ENCODE measurements at regions not wholly inside any gene's neighbourhood (a gene's known extent, or its start where the extent isn't known, plus 50 kb on each side); places are given as distances from the start of the nearest gene placed in this dataset.
"Not testable (repeated sequence)": the region's sequence is repeated elsewhere in the genome, so short reads cannot be mapped to it uniquely, and the experiment has no call there.

DNA sequence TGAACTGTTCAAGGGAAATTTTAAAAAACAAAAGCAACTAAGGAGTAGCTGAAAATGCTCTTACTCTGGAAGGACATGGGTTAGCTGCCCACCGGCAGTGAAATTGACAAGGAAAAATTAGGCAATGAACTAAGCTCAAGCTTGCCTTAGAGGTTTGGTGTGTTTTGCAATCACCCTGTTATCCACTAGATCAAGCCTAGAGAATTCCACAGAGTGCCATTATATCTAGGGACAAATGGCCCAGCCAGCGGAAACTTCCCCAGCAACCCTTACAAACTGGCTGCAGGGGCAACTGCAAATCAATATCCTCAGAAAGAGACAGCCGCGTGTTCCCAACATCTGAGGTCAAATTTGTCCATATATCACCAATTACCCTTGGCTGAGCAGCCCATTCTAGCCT is 258.2 kb downstream of the SP3 start:
- no peak overlapping the region for H3K4me3 ChIP-seq (ENCODE audit: low read length in 2 of 2)
- H3K9me3 ChIP-seq (ENCODE audit: control insufficient read depth in 2 of 2, low read length in 2 of 2): no peaks in the 10 kb centered on the region
- H3K4me1 ChIP-seq (ENCODE audit: control insufficient read depth in 2 of 2, insufficient read depth in 2 of 2, low read length in 2 of 2): no peaks in the 10 kb centered on the region
- H3K9ac ChIP-seq (ENCODE audit: low read depth in 1 of 2, low read length in 2 of 2): no peak overlapping the region
- H3K36me3 ChIP-seq (ENCODE audit: control insufficient read depth in 2 of 2, insufficient read depth in 2 of 2, low read length in 2 of 2): no peaks in the 10 kb centered on the region
- H3K27ac ChIP-seq (ENCODE audit: low read depth in 2 of 2, low read length in 2 of 2): no peak overlapping the region
- H3K27me3 ChIP-seq (ENCODE audit: control insufficient read depth in 2 of 2, insufficient read depth in 2 of 2, low read length in 2 of 2): no peaks in the 10 kb centered on the region

GRCh38 chr2:173708806-173709205 is 256.4 kb downstream of the SP3 start:
- Histone ChIP-seq H3K27ac (ENCODE audit: low read depth in 2 of 2, low read length in 2 of 2) (no peak overlapping the region), H3K36me3 (ENCODE audit: control insufficient read depth in 2 of 2, insufficient read depth in 2 of 2, low read length in 2 of 2) (no peaks in the 10 kb centered on the region), H3K4me3 (ENCODE audit: low read length in 2 of 2) (no peak overlapping the region), H3K9me3 (ENCODE audit: control insufficient read depth in 2 of 2, low read length in 2 of 2) (no peaks in the 10 kb centered on the region), H3K27me3 (ENCODE audit: control insufficient read depth in 2 of 2, insufficient read depth in 2 of 2, low read length in 2 of 2) (no peaks in the 10 kb centered on the region), H3K4me1 (ENCODE audit: control insufficient read depth in 2 of 2, insufficient read depth in 2 of 2, low read length in 2 of 2) (no peaks in the 10 kb centered on the region), H3K9ac (ENCODE audit: low read depth in 1 of 2, low read length in 2 of 2) (no peak overlapping the region)

DNA sequence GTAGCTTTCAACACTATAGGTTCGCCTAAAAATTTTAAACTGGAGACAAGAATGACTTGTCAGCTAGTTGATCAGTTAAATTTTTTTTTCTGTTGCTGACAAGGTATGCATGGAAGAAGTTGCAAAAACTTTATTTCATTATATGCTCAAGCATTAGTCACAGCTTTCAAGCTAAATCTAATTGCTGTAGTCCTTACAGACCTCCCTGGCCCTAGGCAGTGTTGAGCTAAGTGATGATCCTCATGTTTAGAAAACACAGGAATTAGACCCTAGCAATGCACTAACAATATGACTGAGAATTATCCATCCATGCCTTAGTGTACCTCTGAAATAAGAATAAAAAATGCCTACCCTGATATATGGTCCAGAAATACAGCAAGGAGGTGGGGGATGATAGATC is 253.4 kb downstream of the SP3 start:
- H3K27me3 ChIP-seq (ENCODE audit: control insufficient read depth in 2 of 2, insufficient read depth in 2 of 2, low read length in 2 of 2): no peaks in the 10 kb centered on the region
- H3K27ac ChIP-seq (ENCODE audit: low read depth in 2 of 2, low read length in 2 of 2): no peak overlapping the region
- H3K9ac ChIP-seq (ENCODE audit: low read depth in 1 of 2, low read length in 2 of 2): no peak overlapping the region
- H3K4me3 ChIP-seq (ENCODE audit: low read length in 2 of 2): no peak overlapping the region
- no peaks in the 10 kb centered on the region for H3K4me1 ChIP-seq (ENCODE audit: control insufficient read depth in 2 of 2, insufficient read depth in 2 of 2, low read length in 2 of 2)
- H3K36me3 ChIP-seq (ENCODE audit: control insufficient read depth in 2 of 2, insufficient read depth in 2 of 2, low read length in 2 of 2): no peaks in the 10 kb centered on the region
- H3K9me3 ChIP-seq (ENCODE audit: control insufficient read depth in 2 of 2, low read length in 2 of 2): no peaks in the 10 kb centered on the region

DNA sequence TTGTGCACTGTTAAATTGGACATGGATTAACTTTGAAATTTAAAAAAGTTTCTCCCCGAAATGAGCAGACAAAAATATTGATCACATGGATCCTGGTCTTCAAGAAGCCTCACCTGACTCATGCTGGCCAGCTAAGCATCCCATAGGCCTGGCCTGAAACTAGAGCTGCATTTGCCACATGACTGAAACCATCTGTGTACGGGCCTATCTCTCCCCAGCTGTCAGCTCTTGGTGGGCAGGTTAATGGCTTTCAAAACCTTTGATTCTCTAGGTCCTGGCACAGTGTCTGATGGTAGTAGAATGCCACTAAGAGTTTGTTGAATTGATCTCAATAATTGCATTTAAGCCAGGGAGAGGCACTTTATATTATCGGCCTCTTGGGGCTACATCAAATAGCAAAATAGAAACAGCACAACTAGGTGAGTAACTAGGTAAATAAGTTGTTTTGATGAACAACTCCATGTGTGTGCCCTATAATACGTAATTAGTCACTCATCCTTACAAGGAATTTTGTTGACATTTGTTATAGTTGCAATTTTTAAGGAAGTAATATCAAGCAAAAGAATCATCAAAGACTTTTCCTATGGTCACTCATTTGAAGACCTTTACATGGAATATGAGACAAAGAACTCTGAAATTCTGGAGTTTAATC is 251.1 kb downstream of the SP3 start:
- Histone ChIP-seq H3K36me3 (ENCODE audit: control insufficient read depth in 2 of 2, insufficient read depth in 2 of 2, low read length in 2 of 2) (no peaks in the 10 kb centered on the region), H3K27ac (ENCODE audit: low read depth in 2 of 2, low read length in 2 of 2) (no peak overlapping the region), H3K4me3 (ENCODE audit: low read length in 2 of 2) (no peak overlapping the region), H3K27me3 (ENCODE audit: control insufficient read depth in 2 of 2, insufficient read depth in 2 of 2, low read length in 2 of 2) (no peaks in the 10 kb centered on the region), H3K9me3 (ENCODE audit: control insufficient read depth in 2 of 2, low read length in 2 of 2) (no peaks in the 10 kb centered on the region), H3K9ac (ENCODE audit: low read depth in 1 of 2, low read length in 2 of 2) (no peak overlapping the region), H3K4me1 (ENCODE audit: control insufficient read depth in 2 of 2, insufficient read depth in 2 of 2, low read length in 2 of 2) (no peaks in the 10 kb centered on the region)

DNA sequence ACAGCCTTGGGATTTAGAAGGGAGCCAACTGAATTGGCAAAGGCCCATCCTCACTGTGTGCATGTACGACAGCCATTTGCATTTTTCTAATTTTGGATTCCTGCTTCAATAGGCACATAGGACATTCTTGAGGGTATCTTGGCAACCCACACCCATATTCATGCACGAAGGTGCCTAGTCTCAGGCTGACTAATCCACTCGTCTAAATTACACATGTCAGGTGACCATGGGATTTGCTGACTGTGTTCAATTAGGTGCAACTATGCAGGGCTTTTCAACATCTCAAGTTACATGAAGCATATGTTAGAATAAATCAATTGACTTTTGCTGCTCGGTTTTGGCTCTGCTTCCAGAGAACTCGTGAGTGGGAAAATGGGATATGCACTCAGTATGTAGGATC is 249.7 kb downstream of the SP3 start:
- Histone ChIP-seq H3K9ac (ENCODE audit: low read depth in 1 of 2, low read length in 2 of 2) (no peak overlapping the region), H3K4me1 (ENCODE audit: control insufficient read depth in 2 of 2, insufficient read depth in 2 of 2, low read length in 2 of 2) (no peaks in the 10 kb centered on the region), H3K9me3 (ENCODE audit: control insufficient read depth in 2 of 2, low read length in 2 of 2) (no peaks in the 10 kb centered on the region), H3K36me3 (ENCODE audit: control insufficient read depth in 2 of 2, insufficient read depth in 2 of 2, low read length in 2 of 2) (no peaks in the 10 kb centered on the region), H3K4me3 (ENCODE audit: low read length in 2 of 2) (no peak overlapping the region), H3K27me3 (ENCODE audit: control insufficient read depth in 2 of 2, insufficient read depth in 2 of 2, low read length in 2 of 2) (no peaks in the 10 kb centered on the region), H3K27ac (ENCODE audit: low read depth in 2 of 2, low read length in 2 of 2) (no peak overlapping the region)

DNA sequence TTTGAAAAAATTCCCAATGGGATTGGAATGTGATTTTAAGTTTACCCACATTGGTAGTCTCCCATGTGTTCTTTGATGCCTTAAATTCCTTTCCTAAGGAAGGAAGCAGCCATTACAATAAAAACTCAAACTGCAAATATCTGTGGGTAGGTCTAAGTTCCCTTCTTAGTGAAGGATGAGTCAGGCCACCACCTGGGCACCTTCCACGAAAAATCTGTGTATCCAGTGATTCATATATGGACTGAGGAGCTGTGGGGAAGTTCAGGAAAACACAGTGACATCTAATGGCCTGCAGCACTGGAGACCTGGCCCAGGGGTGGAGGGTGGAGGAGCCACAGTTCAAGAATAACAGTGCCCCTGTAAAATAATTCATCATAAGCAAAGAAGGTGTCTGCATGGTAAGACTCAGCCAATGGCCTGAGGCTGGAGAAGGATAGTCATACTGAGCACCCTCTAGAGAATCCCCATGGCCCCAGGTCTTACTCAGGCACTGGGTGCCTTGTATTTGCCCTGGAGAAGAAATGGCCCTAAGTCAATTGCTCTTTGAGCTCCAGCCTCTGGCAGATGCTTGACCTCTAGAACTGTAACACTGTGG is 248.6 kb downstream of the SP3 start:
- Histone ChIP-seq H3K27ac (ENCODE audit: low read depth in 2 of 2, low read length in 2 of 2) (no peak overlapping the region), H3K4me1 (ENCODE audit: control insufficient read depth in 2 of 2, insufficient read depth in 2 of 2, low read length in 2 of 2) (no peaks in the 10 kb centered on the region), H3K9me3 (ENCODE audit: control insufficient read depth in 2 of 2, low read length in 2 of 2) (no peaks in the 10 kb centered on the region), H3K9ac (ENCODE audit: low read depth in 1 of 2, low read length in 2 of 2) (no peak overlapping the region), H3K27me3 (ENCODE audit: control insufficient read depth in 2 of 2, insufficient read depth in 2 of 2, low read length in 2 of 2) (no peaks in the 10 kb centered on the region), H3K4me3 (ENCODE audit: low read length in 2 of 2) (no peak overlapping the region), H3K36me3 (ENCODE audit: control insufficient read depth in 2 of 2, insufficient read depth in 2 of 2, low read length in 2 of 2) (no peaks in the 10 kb centered on the region)

GRCh38 chr2:173719471-173719870 is 245.7 kb downstream of the SP3 start:
- Histone ChIP-seq H3K9me3 (ENCODE audit: control insufficient read depth in 2 of 2, low read length in 2 of 2) (no peaks in the 10 kb centered on the region), H3K36me3 (ENCODE audit: control insufficient read depth in 2 of 2, insufficient read depth in 2 of 2, low read length in 2 of 2) (no peaks in the 10 kb centered on the region), H3K27ac (ENCODE audit: low read depth in 2 of 2, low read length in 2 of 2) (no peak overlapping the region), H3K27me3 (ENCODE audit: control insufficient read depth in 2 of 2, insufficient read depth in 2 of 2, low read length in 2 of 2) (no peaks in the 10 kb centered on the region), H3K4me3 (ENCODE audit: low read length in 2 of 2) (no peak overlapping the region), H3K4me1 (ENCODE audit: control insufficient read depth in 2 of 2, insufficient read depth in 2 of 2, low read length in 2 of 2) (no peaks in the 10 kb centered on the region), H3K9ac (ENCODE audit: low read depth in 1 of 2, low read length in 2 of 2) (no peak overlapping the region)

DNA sequence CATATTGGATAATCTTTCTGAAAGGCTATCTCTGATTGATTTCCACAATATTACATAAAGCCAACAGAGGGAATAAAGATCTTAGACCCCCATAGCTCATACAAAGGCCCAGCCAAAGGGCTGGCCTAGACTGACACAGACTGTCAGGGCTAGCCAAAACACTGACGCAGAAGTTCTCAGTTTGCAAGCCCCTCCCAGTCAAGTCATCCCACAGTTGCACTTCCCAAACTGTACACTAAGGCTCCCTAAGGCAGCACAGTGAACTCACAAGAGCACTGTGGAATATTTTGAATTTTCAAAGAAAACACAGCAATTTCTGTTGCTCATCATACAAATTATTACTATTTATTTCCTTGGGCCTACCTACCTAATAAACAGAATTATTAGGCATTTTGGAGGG is 244.9 kb downstream of the SP3 start:
- H3K27me3 ChIP-seq (ENCODE audit: control insufficient read depth in 2 of 2, insufficient read depth in 2 of 2, low read length in 2 of 2): no peaks in the 10 kb centered on the region
- no peaks in the 10 kb centered on the region for H3K9me3 ChIP-seq (ENCODE audit: control insufficient read depth in 2 of 2, low read length in 2 of 2)
- no peak overlapping the region for H3K4me3 ChIP-seq (ENCODE audit: low read length in 2 of 2)
- H3K27ac ChIP-seq (ENCODE audit: low read depth in 2 of 2, low read length in 2 of 2): no peak overlapping the region
- no peaks in the 10 kb centered on the region for H3K4me1 ChIP-seq (ENCODE audit: control insufficient read depth in 2 of 2, insufficient read depth in 2 of 2, low read length in 2 of 2)
- no peak overlapping the region for H3K9ac ChIP-seq (ENCODE audit: low read depth in 1 of 2, low read length in 2 of 2)
- no peaks in the 10 kb centered on the region for H3K36me3 ChIP-seq (ENCODE audit: control insufficient read depth in 2 of 2, insufficient read depth in 2 of 2, low read length in 2 of 2)

GRCh38 chr2:173734797-173735196 is 230.4 kb downstream of the SP3 start:
- no peaks in the 10 kb centered on the region for H3K36me3 ChIP-seq (ENCODE audit: control insufficient read depth in 2 of 2, insufficient read depth in 2 of 2, low read length in 2 of 2)
- no peak overlapping the region for H3K27ac ChIP-seq (ENCODE audit: low read depth in 2 of 2, low read length in 2 of 2)
- no peaks in the 10 kb centered on the region for H3K27me3 ChIP-seq (ENCODE audit: control insufficient read depth in 2 of 2, insufficient read depth in 2 of 2, low read length in 2 of 2)
- H3K4me3 ChIP-seq (ENCODE audit: low read length in 2 of 2): no peak overlapping the region
- H3K9ac ChIP-seq (ENCODE audit: low read depth in 1 of 2, low read length in 2 of 2): no peak overlapping the region
- no peaks in the 10 kb centered on the region for H3K9me3 ChIP-seq (ENCODE audit: control insufficient read depth in 2 of 2, low read length in 2 of 2)
- H3K4me1 ChIP-seq (ENCODE audit: control insufficient read depth in 2 of 2, insufficient read depth in 2 of 2, low read length in 2 of 2): no peaks in the 10 kb centered on the region

DNA sequence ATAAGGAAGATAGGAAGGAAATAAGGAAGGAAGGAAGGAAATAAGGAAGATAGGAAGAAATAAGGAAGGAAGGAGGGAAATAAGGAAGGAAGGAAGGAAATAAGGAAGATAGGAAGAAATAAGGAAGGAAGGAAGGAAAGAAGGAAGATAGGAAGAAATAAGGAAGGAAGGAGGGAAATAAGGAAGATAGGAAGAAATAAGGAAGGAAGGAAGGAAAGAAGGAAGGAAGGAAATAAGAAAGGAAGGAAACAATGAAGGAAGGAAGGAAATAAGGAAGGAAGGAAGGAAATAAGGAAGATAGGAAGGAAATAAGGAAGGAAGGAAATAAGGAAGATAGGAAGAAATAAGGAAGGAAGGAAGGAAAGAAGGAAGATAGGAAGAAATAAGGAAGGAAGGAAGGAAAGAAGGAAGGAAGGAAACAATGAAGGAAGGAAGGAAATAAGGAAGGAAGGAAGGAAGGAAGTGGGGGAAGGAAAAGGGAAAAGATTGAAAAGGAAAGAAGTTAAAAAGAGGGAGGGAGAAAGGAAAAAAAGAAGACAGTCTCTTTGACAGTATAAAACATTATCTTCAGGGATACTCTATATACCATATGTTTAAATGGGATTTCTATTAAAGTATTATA is 227.1 kb downstream of the SP3 start:
- not testable (repeated sequence) for H3K27me3 ChIP-seq (ENCODE audit: control insufficient read depth in 2 of 2, insufficient read depth in 2 of 2, low read length in 2 of 2); H3K4me1 ChIP-seq (ENCODE audit: control insufficient read depth in 2 of 2, insufficient read depth in 2 of 2, low read length in 2 of 2); H3K9ac ChIP-seq (ENCODE audit: low read depth in 1 of 2, low read length in 2 of 2); H3K9me3 ChIP-seq (ENCODE audit: control insufficient read depth in 2 of 2, low read length in 2 of 2); H3K27ac ChIP-seq (ENCODE audit: low read depth in 2 of 2, low read length in 2 of 2); H3K36me3 ChIP-seq (ENCODE audit: control insufficient read depth in 2 of 2, insufficient read depth in 2 of 2, low read length in 2 of 2); H3K4me3 ChIP-seq (ENCODE audit: low read length in 2 of 2)

Measured in mucosa of rectum (tissue), 2 donors.